Choroid plexus epithelial cell (primary cell): ENCODE measurements at regions not wholly inside any gene's neighbourhood (a gene's known extent, or its start where the extent isn't known, plus 50 kb on each side); places are given as distances from the start of the nearest gene placed in this dataset.

Experiments
- DNase-seq: peaks from one replicate; pipeline ENCODE4 v3.0.0-alpha.2; 2010; ENCODE audit warnings: low read depth
- H3K4me3 ChIP-seq: 2 replicates; pipeline ENCODE4 v1.5.1; 2011; ENCODE audit warnings: low read depth, mild to moderate bottlenecking, control low read depth, low read length, moderate library complexity
- TF ChIP-seq, protein P1 (sequence below): conservative IDR thresholded peaks from 2 replicates; pipeline ENCODE4 v1.5.1; 2011; ENCODE audit warnings: low read depth, mild to moderate bottlenecking, control low read depth, inconsistent platforms, low read length, moderate library complexity

DNA sequence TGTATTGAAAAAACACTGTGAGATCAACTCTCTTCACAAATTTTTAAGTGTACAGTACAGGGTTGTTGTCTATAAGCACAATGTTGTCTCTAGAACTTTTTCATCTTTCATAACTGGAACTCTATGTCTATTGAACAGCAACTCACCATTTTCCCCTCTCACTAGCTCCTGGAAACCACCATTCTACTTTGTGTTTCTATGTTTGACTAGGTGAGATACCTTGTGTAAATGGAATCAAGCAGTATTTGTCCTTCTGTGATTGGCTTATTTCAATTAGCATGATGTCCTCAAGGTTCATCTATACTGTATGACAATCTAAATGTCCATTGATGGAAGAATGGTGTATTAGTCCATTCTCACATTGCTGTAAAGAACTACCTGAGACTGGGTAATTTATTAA is 210.1 kb upstream of the FUT9 start:
- TF ChIP-seq, protein P1, sequence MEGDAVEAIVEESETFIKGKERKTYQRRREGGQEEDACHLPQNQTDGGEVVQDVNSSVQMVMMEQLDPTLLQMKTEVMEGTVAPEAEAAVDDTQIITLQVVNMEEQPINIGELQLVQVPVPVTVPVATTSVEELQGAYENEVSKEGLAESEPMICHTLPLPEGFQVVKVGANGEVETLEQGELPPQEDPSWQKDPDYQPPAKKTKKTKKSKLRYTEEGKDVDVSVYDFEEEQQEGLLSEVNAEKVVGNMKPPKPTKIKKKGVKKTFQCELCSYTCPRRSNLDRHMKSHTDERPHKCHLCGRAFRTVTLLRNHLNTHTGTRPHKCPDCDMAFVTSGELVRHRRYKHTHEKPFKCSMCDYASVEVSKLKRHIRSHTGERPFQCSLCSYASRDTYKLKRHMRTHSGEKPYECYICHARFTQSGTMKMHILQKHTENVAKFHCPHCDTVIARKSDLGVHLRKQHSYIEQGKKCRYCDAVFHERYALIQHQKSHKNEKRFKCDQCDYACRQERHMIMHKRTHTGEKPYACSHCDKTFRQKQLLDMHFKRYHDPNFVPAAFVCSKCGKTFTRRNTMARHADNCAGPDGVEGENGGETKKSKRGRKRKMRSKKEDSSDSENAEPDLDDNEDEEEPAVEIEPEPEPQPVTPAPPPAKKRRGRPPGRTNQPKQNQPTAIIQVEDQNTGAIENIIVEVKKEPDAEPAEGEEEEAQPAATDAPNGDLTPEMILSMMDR = no peak
- DNase-seq = no peak
- no peak overlapping the region for H3K4me3 ChIP-seq

DNA sequence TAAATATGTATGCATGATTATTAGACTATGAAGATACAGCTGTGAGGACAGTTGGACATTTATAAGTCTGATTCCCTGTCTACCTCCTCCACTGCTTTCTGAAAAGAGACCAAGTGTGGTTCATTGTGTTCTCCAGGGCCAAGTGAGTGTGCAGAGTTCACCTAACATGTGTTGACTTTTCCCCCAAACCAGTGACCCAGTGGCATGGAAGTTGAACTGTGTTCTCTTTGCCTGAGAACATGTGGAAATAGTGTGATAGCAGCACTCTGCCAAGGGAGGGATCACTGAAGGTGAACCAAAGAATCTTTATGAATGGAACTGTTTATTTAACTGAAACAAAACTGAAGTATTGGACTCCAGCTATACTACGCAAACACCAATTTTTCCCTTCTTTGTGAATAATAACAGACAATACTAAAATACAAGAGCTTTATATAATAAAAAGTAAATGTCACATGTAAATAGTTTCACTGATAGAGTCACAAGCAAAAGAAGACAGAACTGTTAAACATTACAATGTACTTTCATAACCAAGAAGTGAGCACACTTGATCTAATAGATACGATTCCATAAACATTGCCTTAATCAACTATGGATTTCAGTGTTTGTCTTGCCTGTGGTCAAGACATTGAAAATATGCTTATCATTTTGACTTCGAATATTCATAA is 200.3 kb upstream of the FUT9 start:
- TF ChIP-seq, protein P1 = no peak
- no peak for DNase-seq
- H3K4me3 ChIP-seq = no peak overlapping the region

DNA sequence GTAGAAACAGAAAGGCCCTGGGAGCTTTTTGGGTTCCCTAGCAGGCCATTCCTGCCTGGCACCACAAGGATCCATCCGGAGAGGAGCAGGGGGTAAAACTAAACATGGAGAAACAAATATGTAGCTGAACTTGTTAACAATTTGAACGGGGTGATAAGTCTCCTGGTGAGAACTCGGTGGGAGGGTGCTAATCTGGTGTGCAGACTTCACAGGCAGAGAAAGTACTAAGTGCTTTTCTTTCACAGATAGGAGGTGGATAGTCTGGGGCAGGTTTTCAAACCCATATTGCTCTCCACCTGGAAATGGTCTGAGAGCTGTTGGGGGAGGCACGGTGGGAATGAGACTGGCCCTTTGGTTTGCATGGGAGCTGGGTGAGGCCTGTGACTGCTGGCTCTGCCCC is 196.3 kb upstream of the FUT9 start:
- TF ChIP-seq, protein P1 = no peak
- no peak overlapping the region for H3K4me3 ChIP-seq
- DNase-seq = no peak

DNA sequence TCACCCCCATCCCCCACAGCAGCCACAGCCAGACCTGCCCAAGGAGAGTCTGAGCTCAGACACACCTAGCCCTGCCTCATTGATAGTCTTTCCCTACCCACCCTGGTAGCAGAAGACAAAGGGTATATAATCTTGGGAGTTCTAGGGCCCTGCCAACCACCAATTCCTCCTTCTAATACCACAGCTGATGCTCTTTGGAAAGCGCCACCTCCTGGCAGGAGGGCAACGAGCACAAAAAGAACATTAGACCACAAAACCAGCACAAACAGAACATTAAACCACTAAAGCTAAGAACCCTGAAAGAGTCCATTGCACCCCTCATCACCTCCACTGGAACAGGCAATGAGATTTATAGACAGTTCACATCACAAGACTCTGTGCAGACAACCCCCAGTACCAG is 195.8 kb upstream of the FUT9 start:
- TF ChIP-seq, protein P1 = no peak
- no peak overlapping the region for H3K4me3 ChIP-seq
- DNase-seq = no peak

DNA sequence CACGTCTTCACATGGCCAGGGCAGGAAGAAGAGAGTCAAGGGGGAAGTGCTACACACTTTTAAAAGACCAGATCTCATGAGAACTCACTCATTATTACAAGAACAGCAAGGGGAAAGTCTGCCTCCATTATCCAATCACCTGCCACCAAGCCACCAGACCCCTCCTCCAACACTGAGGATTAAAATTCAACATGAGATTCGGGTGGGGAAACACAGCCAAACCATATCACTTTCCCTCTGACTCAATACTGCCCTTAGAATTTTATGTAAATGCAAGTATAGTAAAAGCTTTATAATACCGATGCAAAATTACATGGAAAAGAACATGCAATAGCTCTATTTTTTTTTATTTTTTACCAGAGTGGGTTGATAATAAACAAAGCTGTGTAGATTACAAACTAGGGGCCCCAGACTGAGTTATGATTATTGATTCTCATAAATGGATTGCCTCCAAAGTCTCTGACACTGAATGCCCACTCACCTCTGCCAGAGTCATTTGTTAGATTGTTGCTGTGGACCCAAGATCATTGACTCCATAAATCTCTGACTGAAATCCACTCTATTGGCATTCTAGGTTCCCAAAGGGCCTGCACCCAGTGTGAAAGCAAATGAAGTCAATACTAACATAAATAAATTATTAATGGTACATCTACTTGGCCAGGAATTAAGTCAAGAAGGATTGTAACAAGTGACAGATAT is 184.8 kb upstream of the FUT9 start:
- no peak for DNase-seq
- no peak overlapping the region for H3K4me3 ChIP-seq
- TF ChIP-seq, protein P1 = no peak

DNA sequence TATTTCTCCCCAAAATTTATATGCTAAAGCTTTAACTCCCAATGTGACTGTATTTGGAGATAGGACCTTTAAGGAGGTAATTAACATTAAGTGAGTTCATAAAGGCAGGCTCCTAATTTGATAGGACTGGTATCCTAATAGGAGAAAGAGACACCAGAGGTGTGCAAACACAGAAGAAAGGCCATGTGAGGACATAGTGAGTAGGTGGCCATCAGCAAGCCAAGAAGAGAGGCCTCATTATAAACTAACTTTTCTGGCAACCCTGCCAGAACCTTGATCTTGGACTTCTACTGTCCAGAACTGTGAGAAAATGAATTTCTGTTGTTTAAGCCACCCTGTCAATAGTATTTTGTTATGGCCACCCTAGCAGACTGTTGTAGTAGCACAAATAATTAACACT is 177.9 kb upstream of the FUT9 start:
- DNase-seq = no peak
- no peak overlapping the region for H3K4me3 ChIP-seq
- TF ChIP-seq, protein P1 = no peak

DNA sequence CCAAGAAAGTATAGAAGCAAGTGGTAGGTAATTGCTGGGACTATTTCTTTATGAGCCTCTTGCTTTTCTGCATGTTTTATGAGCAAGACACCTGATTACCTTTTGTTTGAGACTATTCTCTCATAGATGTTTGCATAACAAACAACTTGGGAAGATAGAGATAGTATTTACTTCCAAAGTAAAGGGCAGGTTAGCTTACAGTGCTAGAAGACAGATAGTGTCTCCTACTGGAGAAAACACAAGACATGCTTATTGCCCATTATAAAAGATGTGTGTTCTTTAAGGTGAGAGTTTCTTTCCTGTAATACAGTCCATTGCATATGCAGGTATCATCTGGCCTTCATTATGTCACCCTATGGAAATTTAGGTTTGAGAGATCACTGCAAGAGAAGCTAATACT is 174.2 kb upstream of the FUT9 start:
- no peak overlapping the region for H3K4me3 ChIP-seq
- TF ChIP-seq, protein P1 = no peak
- DNase-seq = no peak
